ENCODE measurements at regions not wholly inside any gene's neighbourhood (a gene's known extent, or its start where the extent isn't known, plus 50 kb on each side); places are given as distances from the start of the nearest gene placed in this dataset.

- DNase-seq, result no peak
Measured at GRCh38 chr2:193989645-193990044, 1667.4 kb upstream of the SLC39A10 start.

GRCh38 chr2:193988784-193989183 lies 1668.2 kb upstream of the SLC39A10 start:
- DNase-seq, result no peak

GRCh38 chr2:193985272-193985671 lies 1671.8 kb upstream of the SLC39A10 start:
- no peak for DNase-seq

- no peak for DNase-seq
Measured at GRCh38 chr2:193980599-193980998, 1676.4 kb upstream of the SLC39A10 start.

GRCh38 chr2:193973781-193974180 lies 1683.2 kb upstream of the SLC39A10 start:
- DNase-seq, result no peak

- DNase-seq, result no peak
Measured at GRCh38 chr2:193966590-193966989, 1690.4 kb upstream of the SLC39A10 start.

- DNase-seq, result no peak
Measured at GRCh38 chr2:193965263-193965662, 1691.8 kb upstream of the SLC39A10 start.

GRCh38 chr2:193963472-193964119 lies 1693.4 kb upstream of the SLC39A10 start:
- DNase-seq, result peak; percentile 4

- DNase-seq, result no peak
Measured at GRCh38 chr2:193946806-193947205, 1710.2 kb upstream of the SLC39A10 start.

GRCh38 chr2:193943406-193943960 lies 1713.5 kb upstream of the SLC39A10 start:
- no peak for DNase-seq

- no peak for DNase-seq
Measured at GRCh38 chr2:193935114-193935513, 1721.9 kb upstream of the SLC39A10 start.

- DNase-seq, result no peak
Measured at GRCh38 chr2:193929131-193929530, 1727.9 kb upstream of the SLC39A10 start.

- DNase-seq, result no peak
Measured at GRCh38 chr2:193907561-193907960, 1712.8 kb upstream of the TMEFF2 start.

GRCh38 chr2:193900292-193900691 lies 1705.6 kb upstream of the TMEFF2 start:
- DNase-seq, result no peak

GRCh38 chr2:193895226-193895625 lies 1700.5 kb upstream of the TMEFF2 start:
- no peak for DNase-seq

GRCh38 chr2:193894081-193894480 lies 1699.3 kb upstream of the TMEFF2 start:
- no peak for DNase-seq

GRCh38 chr2:193891023-193891422 lies 1696.3 kb upstream of the TMEFF2 start:
- no peak for DNase-seq

- no peak for DNase-seq
Measured at GRCh38 chr2:193885419-193885818, 1690.7 kb upstream of the TMEFF2 start.

- no peak for DNase-seq
Measured at GRCh38 chr2:193883820-193884219, 1689.1 kb upstream of the TMEFF2 start.

- DNase-seq, result no peak
Measured at GRCh38 chr2:193876980-193877379, 1682.2 kb upstream of the TMEFF2 start.

- DNase-seq, result no peak
Measured at GRCh38 chr2:193869564-193869963, 1674.8 kb upstream of the TMEFF2 start.

- no peak for DNase-seq
Measured at GRCh38 chr2:193868833-193869232, 1674.1 kb upstream of the TMEFF2 start.

GRCh38 chr2:193868132-193868531 lies 1673.4 kb upstream of the TMEFF2 start:
- DNase-seq, result no peak

GRCh38 chr2:193867454-193867853 lies 1672.7 kb upstream of the TMEFF2 start:
- DNase-seq, result no peak

Data from renal pelvis (tissue), 1 donor.